ENCODE measurements at regions not wholly inside any gene's neighbourhood (a gene's known extent, or its start where the extent isn't known, plus 50 kb on each side); places are given as distances from the start of the nearest gene placed in this dataset.

DNA sequence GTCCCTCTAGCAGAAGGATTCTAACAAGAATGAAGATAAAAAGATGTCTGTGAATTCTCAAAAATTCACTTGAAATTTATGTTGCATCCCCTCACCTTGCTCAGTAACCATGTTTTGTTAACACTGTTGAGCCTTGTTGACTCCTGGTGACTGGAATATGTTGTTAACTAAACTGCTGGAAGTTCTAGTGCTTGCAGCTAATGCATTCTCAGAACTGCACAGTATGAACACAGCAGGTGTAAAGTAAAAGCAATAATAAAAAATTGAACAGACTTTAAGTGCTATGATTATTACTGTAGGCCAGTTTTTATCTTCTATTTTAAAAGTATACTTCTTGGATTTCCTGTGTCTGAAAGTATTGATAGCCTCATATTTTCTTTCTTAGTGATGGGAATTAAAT, 388.7 kb upstream of the PTPRD start:
- no peak for TF ChIP-seq POLR2A (IDR thresholded peaks at IDR 0.05)
- TF ChIP-seq, protein P1, sequence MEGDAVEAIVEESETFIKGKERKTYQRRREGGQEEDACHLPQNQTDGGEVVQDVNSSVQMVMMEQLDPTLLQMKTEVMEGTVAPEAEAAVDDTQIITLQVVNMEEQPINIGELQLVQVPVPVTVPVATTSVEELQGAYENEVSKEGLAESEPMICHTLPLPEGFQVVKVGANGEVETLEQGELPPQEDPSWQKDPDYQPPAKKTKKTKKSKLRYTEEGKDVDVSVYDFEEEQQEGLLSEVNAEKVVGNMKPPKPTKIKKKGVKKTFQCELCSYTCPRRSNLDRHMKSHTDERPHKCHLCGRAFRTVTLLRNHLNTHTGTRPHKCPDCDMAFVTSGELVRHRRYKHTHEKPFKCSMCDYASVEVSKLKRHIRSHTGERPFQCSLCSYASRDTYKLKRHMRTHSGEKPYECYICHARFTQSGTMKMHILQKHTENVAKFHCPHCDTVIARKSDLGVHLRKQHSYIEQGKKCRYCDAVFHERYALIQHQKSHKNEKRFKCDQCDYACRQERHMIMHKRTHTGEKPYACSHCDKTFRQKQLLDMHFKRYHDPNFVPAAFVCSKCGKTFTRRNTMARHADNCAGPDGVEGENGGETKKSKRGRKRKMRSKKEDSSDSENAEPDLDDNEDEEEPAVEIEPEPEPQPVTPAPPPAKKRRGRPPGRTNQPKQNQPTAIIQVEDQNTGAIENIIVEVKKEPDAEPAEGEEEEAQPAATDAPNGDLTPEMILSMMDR (IDR thresholded peaks at IDR 0.05): no peak
